ENCODE measurements at regions not wholly inside any gene's neighbourhood (a gene's known extent, or its start where the extent isn't known, plus 50 kb on each side); places are given as distances from the start of the nearest gene placed in this dataset.

- TF ChIP-seq, protein P1, sequence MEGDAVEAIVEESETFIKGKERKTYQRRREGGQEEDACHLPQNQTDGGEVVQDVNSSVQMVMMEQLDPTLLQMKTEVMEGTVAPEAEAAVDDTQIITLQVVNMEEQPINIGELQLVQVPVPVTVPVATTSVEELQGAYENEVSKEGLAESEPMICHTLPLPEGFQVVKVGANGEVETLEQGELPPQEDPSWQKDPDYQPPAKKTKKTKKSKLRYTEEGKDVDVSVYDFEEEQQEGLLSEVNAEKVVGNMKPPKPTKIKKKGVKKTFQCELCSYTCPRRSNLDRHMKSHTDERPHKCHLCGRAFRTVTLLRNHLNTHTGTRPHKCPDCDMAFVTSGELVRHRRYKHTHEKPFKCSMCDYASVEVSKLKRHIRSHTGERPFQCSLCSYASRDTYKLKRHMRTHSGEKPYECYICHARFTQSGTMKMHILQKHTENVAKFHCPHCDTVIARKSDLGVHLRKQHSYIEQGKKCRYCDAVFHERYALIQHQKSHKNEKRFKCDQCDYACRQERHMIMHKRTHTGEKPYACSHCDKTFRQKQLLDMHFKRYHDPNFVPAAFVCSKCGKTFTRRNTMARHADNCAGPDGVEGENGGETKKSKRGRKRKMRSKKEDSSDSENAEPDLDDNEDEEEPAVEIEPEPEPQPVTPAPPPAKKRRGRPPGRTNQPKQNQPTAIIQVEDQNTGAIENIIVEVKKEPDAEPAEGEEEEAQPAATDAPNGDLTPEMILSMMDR (IDR thresholded peaks at IDR 0.05; ENCODE audit: borderline replicate concordance, extremely low read depth, low read length, poor library complexity, severe bottlenecking), result no peak
- TF ChIP-seq EZH2 (IDR thresholded peaks at IDR 0.05; ENCODE audit: borderline replicate concordance, low read depth, low read length, severe bottlenecking), result no peak
Observed at GRCh38 chr13:109440320-109440719, 346.1 kb downstream of the IRS2 start.

Measured in DND-41 (cell line).